Mesothelial cell of epicardium (in vitro differentiated cells): ENCODE measurements at regions not wholly inside any gene's neighbourhood (a gene's known extent, or its start where the extent isn't known, plus 50 kb on each side); places are given as distances from the start of the nearest gene placed in this dataset.
A peak's percentile ranks its signal among the peaks of the same experiment; 100 is the strongest.

Source experiments
- DNase-seq, 2 experiments: peaks; one replicate each; pipeline ENCODE4 v3.0.0; 2021; ENCODE audit warnings: low spot score in 2 of 2; ENCODE audit not compliant: unreplicated experiment in 2 of 2
- H3K27ac Mint-ChIP-seq: 2 replicates; pipeline ENCODE4 v1.8.0; 2021; ENCODE audit warnings: mixed read lengths
- H3K27me3 Mint-ChIP-seq: 2 replicates; pipeline ENCODE4 v1.8.0; 2021; ENCODE audit warnings: low read depth, mixed read lengths
- H3K36me3 Mint-ChIP-seq: 2 replicates; pipeline ENCODE4 v1.8.0; 2021; ENCODE audit warnings: mixed read lengths
- H3K4me1 Mint-ChIP-seq: 2 replicates; pipeline ENCODE4 v1.8.0; 2021; ENCODE audit warnings: mixed read lengths
- H3K4me3 Mint-ChIP-seq: 2 replicates; pipeline ENCODE4 v1.8.0; 2021; ENCODE audit warnings: mild to moderate bottlenecking, moderate library complexity, mixed read lengths
- H3K9me3 Mint-ChIP-seq: 2 replicates; pipeline ENCODE4 v1.8.0; 2021; ENCODE audit warnings: mixed read lengths
- TF ChIP-seq, protein P1 (sequence below): fragments of 200-600 bp; sonication (generic); IDR thresholded peaks from one replicate; pipeline ENCODE4 v1.5.0; 2021; ENCODE audit warnings: antibody characterized with exemption; ENCODE audit not compliant: unreplicated experiment

DNA sequence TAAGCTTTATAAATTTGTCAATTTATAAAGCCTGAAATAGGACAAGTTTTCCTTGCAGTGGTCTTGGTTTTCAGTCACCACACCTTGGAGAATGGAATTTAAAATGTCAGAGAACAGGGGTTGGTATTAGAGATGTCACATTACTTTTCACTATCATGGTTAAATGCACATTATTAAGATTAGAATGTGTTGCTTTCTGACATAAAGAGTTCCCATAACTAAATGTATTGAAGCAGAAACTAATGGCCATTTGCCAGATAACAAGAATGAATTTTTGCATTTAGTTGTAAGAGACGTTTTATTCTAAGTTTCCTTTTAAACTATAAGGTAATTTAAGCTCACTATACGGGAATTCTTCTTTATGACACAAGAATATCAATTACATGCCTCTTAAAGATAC lies 172.3 kb downstream of the ARL4A start:
- no peak overlapping the region for H3K4me3 Mint-ChIP-seq
- no peaks in the 10 kb centered on the region for H3K9me3 Mint-ChIP-seq
- H3K36me3 Mint-ChIP-seq: no peaks in the 10 kb centered on the region
- peaks cover 5% of the 10 kb centered on the region for H3K4me1 Mint-ChIP-seq
- no peak for DNase-seq
- TF ChIP-seq, protein P1, sequence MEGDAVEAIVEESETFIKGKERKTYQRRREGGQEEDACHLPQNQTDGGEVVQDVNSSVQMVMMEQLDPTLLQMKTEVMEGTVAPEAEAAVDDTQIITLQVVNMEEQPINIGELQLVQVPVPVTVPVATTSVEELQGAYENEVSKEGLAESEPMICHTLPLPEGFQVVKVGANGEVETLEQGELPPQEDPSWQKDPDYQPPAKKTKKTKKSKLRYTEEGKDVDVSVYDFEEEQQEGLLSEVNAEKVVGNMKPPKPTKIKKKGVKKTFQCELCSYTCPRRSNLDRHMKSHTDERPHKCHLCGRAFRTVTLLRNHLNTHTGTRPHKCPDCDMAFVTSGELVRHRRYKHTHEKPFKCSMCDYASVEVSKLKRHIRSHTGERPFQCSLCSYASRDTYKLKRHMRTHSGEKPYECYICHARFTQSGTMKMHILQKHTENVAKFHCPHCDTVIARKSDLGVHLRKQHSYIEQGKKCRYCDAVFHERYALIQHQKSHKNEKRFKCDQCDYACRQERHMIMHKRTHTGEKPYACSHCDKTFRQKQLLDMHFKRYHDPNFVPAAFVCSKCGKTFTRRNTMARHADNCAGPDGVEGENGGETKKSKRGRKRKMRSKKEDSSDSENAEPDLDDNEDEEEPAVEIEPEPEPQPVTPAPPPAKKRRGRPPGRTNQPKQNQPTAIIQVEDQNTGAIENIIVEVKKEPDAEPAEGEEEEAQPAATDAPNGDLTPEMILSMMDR: no peak
- H3K27ac Mint-ChIP-seq: no peak overlapping the region
- no peaks in the 10 kb centered on the region for H3K27me3 Mint-ChIP-seq

DNA sequence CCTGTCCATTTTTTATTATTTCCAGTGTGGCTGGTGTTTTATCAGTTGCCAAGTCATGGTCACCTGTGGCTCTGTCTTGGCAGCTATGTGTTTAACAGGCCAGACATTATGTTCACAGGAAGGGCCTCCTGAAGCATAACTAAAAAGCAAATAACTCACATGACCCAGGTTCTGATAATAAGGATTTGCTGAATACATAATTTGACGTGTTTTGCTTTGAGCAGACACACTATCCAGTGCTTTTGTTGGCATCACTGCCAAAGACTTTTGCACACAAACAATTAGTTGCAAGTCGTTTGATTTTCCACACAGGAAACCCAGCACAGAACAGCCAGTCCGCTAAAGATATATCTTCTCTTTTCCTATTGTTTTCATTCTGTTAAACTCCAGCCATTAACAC lies 173.6 kb downstream of the ARL4A start:
- H3K4me3 Mint-ChIP-seq: no peak overlapping the region
- no peaks in the 10 kb centered on the region for H3K27me3 Mint-ChIP-seq
- TF ChIP-seq, protein P1: no peak
- H3K27ac Mint-ChIP-seq: no peak overlapping the region
- H3K36me3 Mint-ChIP-seq: no peaks in the 10 kb centered on the region
- DNase-seq: no peak
- H3K9me3 Mint-ChIP-seq: no peaks in the 10 kb centered on the region
- peaks cover 13% of the 10 kb centered on the region for H3K4me1 Mint-ChIP-seq

DNA sequence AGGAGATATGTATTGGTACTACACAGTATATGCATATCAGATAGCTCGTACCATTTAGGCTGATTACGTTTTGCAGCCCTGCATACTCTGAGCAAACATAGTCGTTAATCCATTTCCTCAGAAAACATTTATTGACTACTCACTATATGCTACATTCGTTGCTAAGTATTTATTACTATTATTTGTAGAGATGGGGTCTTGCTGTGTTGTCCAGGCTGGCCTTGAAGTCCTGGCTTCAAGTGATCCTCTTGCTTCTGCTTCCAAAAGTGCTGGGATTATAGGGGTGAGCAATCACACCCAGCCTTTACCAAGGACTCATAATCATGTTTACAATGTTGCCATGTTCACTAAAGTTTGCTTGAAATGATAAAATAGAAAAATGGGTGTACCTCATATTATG lies 174.7 kb downstream of the ARL4A start:
- TF ChIP-seq, protein P1: no peak
- H3K4me3 Mint-ChIP-seq: no peak overlapping the region
- no peaks in the 10 kb centered on the region for H3K9me3 Mint-ChIP-seq

DNA sequence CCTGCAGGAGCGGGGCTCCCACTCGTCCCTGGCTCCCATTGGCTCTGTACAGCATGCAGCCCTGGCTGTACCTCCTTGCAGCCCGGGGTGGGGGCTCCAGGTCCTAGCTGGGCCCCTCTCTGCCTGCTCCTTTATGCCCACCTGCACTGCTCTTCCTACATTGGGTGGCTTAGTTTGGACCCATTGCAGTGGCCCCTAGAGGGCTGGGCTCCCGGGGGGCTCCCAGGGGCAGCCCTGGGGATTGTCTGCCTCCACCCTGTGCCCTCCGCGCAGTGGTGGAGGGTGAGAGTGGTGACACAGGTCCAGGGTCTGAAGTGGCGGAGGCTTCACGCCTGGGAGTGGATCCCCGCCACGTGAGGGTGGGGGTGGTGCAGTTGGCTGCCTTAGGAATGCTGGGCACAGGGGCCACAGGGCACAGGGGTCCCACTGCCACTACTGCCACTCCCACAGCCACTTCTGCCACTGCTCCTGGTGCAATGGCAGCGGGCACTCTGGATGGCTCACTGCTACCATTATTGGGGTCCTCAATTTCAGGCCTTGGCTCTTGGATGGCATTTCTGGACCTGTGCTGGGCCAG lies 177.1 kb downstream of the ARL4A start:
- Mint-ChIP-seq H3K4me3 (no peak overlapping the region), H3K4me1 (peaks cover 15% of the 10 kb centered on the region), H3K36me3 (no peaks in the 10 kb centered on the region), H3K27me3 (no peaks in the 10 kb centered on the region), H3K9me3 (peaks cover 7% of the 10 kb centered on the region), H3K27ac (no peak overlapping the region)
- DNase-seq: no peak
- TF ChIP-seq, protein P1: no peak

More for the DNA sequence above, 174.7 kb downstream of the ARL4A start:
- Mint-ChIP-seq H3K36me3 (no peaks in the 10 kb centered on the region), H3K27ac (no peak overlapping the region), H3K27me3 (no peaks in the 10 kb centered on the region), H3K4me1 (peaks cover 15% of the 10 kb centered on the region)
- no peak for DNase-seq

DNA sequence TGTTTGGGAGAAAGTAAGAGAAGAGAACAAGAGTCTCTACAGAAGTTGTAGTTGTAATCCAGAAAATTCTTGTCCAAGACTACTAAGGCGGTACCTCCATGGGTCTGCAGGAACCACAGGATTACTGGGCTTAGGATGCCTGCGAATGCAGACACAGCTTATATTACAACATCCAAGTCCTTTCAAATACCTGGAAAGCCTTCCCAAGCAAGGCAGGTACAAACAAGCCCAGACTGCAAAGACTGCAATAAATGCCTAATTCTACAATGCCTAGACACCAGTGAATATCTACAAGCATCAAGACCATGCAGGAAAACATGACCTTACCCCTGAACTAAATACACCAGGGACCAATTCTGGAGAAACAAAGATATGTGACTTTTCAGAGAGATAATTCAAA lies 178.2 kb downstream of the ARL4A start:
- Mint-ChIP-seq H3K27me3 (no peaks in the 10 kb centered on the region), H3K27ac (no peak overlapping the region), H3K9me3 (peaks cover 10% of the 10 kb centered on the region), H3K4me1 (peaks cover 13% of the 10 kb centered on the region), H3K36me3 (no peaks in the 10 kb centered on the region), H3K4me3 (no peak overlapping the region)
- no peak for DNase-seq
- TF ChIP-seq, protein P1: no peak

DNA sequence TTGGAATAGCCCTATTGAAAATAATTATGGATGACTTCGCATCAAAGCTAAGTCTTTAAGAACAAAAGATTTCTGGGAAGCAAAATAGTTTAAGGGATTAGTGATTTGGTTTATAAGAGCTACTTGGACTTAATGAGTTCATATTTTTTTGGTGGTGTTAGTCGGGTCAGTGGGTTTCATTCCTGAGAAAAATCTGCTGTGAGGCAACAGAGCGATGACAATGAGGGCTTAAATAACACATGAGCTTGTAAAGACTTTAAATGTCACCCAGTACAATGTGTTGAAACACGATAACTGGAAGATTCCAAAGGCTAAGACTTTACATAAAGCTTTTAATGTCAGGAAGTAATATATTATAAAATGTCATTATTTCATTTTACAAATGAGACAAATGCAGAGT lies 178.8 kb downstream of the ARL4A start:
- Mint-ChIP-seq H3K9me3 (peaks cover 10% of the 10 kb centered on the region), H3K4me3 (no peak overlapping the region), H3K36me3 (no peaks in the 10 kb centered on the region), H3K4me1 (peaks cover 12% of the 10 kb centered on the region), H3K27me3 (no peaks in the 10 kb centered on the region), H3K27ac (peak overlapping the region; percentile 19)
- TF ChIP-seq, protein P1: no peak
- no peak for DNase-seq
